SU-DHL-6 (cell line): ENCODE measurements at regions not wholly inside any gene's neighbourhood (a gene's known extent, or its start where the extent isn't known, plus 50 kb on each side); places are given as distances from the start of the nearest gene placed in this dataset.
A peak's percentile ranks its signal among the peaks of the same experiment; 100 is the strongest.

Experiments used
- H2AFZ ChIP-seq: fragments of 200-600 bp; sonication (generic); 2 replicates; pipeline ENCODE4 v1.6.1; 2014; ENCODE audit warnings: low read depth, mild to moderate bottlenecking, moderate library complexity, mixed read lengths, antibody characterized with exemption, low read length; ENCODE audit not compliant: severe bottlenecking
- H3F3A ChIP-seq: fragments of 200-600 bp; shearing (Covaris generic); 2 replicates; pipeline ENCODE4 v1.6.0; 2016; ENCODE audit warnings: antibody characterized with exemption, mild to moderate bottlenecking; ENCODE audit not compliant: insufficient read depth
- H3K27ac ChIP-seq: fragments of 200-600 bp; sonication (generic); 2 replicates; pipeline ENCODE4 v1.5.1; 2016; ENCODE audit warnings: low read depth, mild to moderate bottlenecking, low read length, moderate library complexity, mixed read lengths
- H3K27me3 ChIP-seq: fragments of 200-600 bp; sonication (generic), shearing (Covaris generic); 2 replicates; pipeline ENCODE4 v1.6.0; 2014; ENCODE audit warnings: mild to moderate bottlenecking, low read length
- H3K36me3 ChIP-seq: fragments of 200-600 bp; sonication (generic); 2 replicates; pipeline ENCODE4 v1.6.1; 2014; ENCODE audit warnings: mild to moderate bottlenecking, low read length, mixed read lengths
- H3K4me2 ChIP-seq: fragments of 300-600, 200-600 bp; shearing (Covaris generic), sonication (generic); 2 replicates; pipeline ENCODE4 v1.6.0; 2014; ENCODE audit warnings: low read length, low read depth, mild to moderate bottlenecking; ENCODE audit not compliant: poor library complexity, severe bottlenecking
- H3K4me3 ChIP-seq: fragments of 200-600 bp; sonication (generic); 2 replicates; pipeline ENCODE4 v1.5.1; 2014; ENCODE audit warnings: antibody characterized with exemption, low read length, mild to moderate bottlenecking, mixed read lengths; ENCODE audit not compliant: insufficient read depth, poor library complexity, severe bottlenecking
- H3K79me2 ChIP-seq: fragments of 200-600 bp; sonication (generic); 2 replicates; pipeline ENCODE4 v1.6.1; 2014; ENCODE audit warnings: mild to moderate bottlenecking, low read length, moderate library complexity; ENCODE audit not compliant: insufficient read depth
- H3K9ac ChIP-seq: fragments of 200-600 bp; sonication (generic); 2 replicates; pipeline ENCODE4 v1.7.0; 2014; ENCODE audit warnings: mild to moderate bottlenecking, low read length
- H3K9me2 ChIP-seq: fragments of 200-600 bp; sonication (generic); replicated peaks from 2 replicates; pipeline ENCODE4 v1.6.1; 2014; ENCODE audit warnings: low read length; ENCODE audit not compliant: insufficient read depth
- H3K9me3 ChIP-seq: fragments of 200-600 bp; sonication (generic); 2 replicates; pipeline ENCODE4 v1.6.1; 2014; ENCODE audit warnings: low read length, mixed read lengths; ENCODE audit not compliant: insufficient read depth
- H4K20me1 ChIP-seq: fragments of 200-600 bp; sonication (generic); 2 replicates; pipeline ENCODE4 v1.6.1; 2014; ENCODE audit warnings: low read depth, mild to moderate bottlenecking, antibody characterized with exemption, low read length, moderate library complexity, mixed read lengths
- CTCF ChIP-seq: fragments of 200-600 bp; sonication (generic); IDR thresholded peaks from one replicate; pipeline ENCODE4 v1.5.1; 2017; ENCODE audit warnings: antibody characterized with exemption, mild to moderate bottlenecking, low read length, moderate library complexity; ENCODE audit not compliant: insufficient read depth, poor library complexity, severe bottlenecking
- EZH2phosphoT487 ChIP-seq: fragments of 200-600 bp; sonication (generic), shearing (Covaris generic); conservative IDR thresholded peaks from 2 replicates; pipeline ENCODE4 v1.6.1; 2018; ENCODE audit warnings: mild to moderate bottlenecking, antibody characterized with exemption, low read length, moderate library complexity, mixed read lengths

GRCh38 chr14:42000450-42000849 lies 393.8 kb downstream of the LRFN5 start:
- Histone ChIP-seq H3K27me3 (no peaks in the 10 kb centered on the region), H3K79me2 (no peaks in the 10 kb centered on the region), H3K9me2 (no peaks in the 10 kb centered on the region), H2AFZ (no peak overlapping the region), H3K36me3 (no peaks in the 10 kb centered on the region), H3K4me2 (no peak overlapping the region), H4K20me1 (no peaks in the 10 kb centered on the region), H3K4me3 (no peak overlapping the region), H3F3A (no peaks in the 10 kb centered on the region), H3K9me3 (no peaks in the 10 kb centered on the region), H3K27ac (no peak overlapping the region), H3K9ac (no peak overlapping the region)
- TF ChIP-seq EZH2phosphoT487 = no peak
- TF ChIP-seq CTCF = no peak

GRCh38 chr14:41993687-41994086 lies 387.0 kb downstream of the LRFN5 start:
- Histone ChIP-seq H3K36me3 (no peaks in the 10 kb centered on the region), H3K79me2 (no peaks in the 10 kb centered on the region), H3K27me3 (no peaks in the 10 kb centered on the region), H2AFZ (no peak overlapping the region), H4K20me1 (no peaks in the 10 kb centered on the region), H3K4me2 (no peak overlapping the region), H3K4me3 (no peak overlapping the region), H3K9me2 (no peaks in the 10 kb centered on the region), H3K9me3 (no peaks in the 10 kb centered on the region), H3K9ac (no peak overlapping the region), H3F3A (no peaks in the 10 kb centered on the region), H3K27ac (no peak overlapping the region)
- no peak for TF ChIP-seq CTCF
- no peak for TF ChIP-seq EZH2phosphoT487

DNA sequence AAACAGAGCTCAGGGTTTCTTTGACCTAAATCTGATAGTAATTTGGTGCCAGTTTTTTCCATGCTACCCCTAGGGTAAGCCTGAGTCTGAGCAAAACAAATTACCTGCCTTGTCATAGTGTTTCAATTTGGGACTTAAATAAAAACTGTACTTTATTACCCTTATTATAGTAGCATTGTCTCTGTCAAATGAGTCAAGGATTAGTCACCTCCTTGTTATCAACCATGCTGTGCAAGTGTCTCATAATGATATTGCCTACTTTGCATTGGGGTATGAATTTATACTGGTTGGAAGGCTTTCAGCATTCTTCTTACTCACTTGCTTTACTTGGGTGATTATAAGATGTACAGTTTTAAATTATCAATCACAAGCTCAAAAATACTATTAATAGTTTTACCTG lies 380.0 kb downstream of the LRFN5 start:
- Histone ChIP-seq H3K4me2 (no peak overlapping the region), H3K79me2 (no peaks in the 10 kb centered on the region), H3F3A (no peaks in the 10 kb centered on the region), H3K27ac (no peak overlapping the region), H3K9me2 (no peaks in the 10 kb centered on the region), H3K27me3 (no peaks in the 10 kb centered on the region), H4K20me1 (no peaks in the 10 kb centered on the region), H3K36me3 (no peaks in the 10 kb centered on the region), H3K9ac (no peak overlapping the region), H3K9me3 (no peaks in the 10 kb centered on the region), H2AFZ (peak overlapping the region; percentile 43), H3K4me3 (no peak overlapping the region)
- TF ChIP-seq CTCF (no peak), EZH2phosphoT487 (no peak)

GRCh38 chr14:41986083-41986645 lies 379.5 kb downstream of the LRFN5 start:
- Histone ChIP-seq H3K9me2 (no peaks in the 10 kb centered on the region), H3K4me3 (no peak overlapping the region), H3K4me2 (peak overlapping the region; percentile 5), H3K27me3 (no peaks in the 10 kb centered on the region), H2AFZ (peak overlapping the region; percentile 43), H3K27ac (no peak overlapping the region), H3F3A (no peaks in the 10 kb centered on the region), H4K20me1 (no peaks in the 10 kb centered on the region), H3K79me2 (no peaks in the 10 kb centered on the region), H3K36me3 (no peaks in the 10 kb centered on the region), H3K9me3 (no peaks in the 10 kb centered on the region), H3K9ac (no peak overlapping the region)
- TF ChIP-seq EZH2phosphoT487 (no peak), CTCF (no peak)
